ENCODE measurements at regions not wholly inside any gene's neighbourhood (a gene's known extent, or its start where the extent isn't known, plus 50 kb on each side); places are given as distances from the start of the nearest gene placed in this dataset.

DNA sequence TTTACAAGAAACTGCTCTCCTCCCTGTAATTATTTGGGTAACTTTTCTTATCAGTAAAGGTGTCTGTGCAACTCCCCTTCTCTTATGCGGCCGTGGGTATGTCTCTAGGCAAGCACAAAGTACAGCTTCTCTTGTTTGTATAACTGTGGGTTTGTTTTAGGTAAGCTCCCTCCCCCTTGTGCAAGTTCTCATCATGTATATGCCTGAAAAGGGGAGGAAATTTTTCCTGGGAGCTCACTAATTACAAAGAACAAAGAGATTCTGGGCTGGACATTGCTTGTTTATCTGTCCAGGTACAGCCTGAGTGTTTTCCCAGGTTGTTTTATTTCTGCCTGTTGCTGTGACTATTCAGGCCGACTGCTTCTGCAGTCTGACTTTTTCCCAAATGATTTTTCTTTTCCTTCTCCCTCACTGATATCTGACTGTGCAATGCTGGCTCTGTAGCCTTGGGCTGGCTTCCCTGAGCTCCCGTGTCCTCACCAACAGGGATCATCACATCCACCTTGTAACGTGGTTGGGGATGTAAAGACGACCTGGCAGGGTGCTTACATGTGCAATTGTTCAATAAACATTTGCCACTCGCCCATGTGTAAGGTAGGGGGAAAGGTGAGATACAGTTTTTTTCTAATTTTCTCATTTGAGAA is 916.5 kb downstream of the AACS start:
- DNase-seq (ENCODE audit: low spot score), result no peak
- TF ChIP-seq, protein P1, sequence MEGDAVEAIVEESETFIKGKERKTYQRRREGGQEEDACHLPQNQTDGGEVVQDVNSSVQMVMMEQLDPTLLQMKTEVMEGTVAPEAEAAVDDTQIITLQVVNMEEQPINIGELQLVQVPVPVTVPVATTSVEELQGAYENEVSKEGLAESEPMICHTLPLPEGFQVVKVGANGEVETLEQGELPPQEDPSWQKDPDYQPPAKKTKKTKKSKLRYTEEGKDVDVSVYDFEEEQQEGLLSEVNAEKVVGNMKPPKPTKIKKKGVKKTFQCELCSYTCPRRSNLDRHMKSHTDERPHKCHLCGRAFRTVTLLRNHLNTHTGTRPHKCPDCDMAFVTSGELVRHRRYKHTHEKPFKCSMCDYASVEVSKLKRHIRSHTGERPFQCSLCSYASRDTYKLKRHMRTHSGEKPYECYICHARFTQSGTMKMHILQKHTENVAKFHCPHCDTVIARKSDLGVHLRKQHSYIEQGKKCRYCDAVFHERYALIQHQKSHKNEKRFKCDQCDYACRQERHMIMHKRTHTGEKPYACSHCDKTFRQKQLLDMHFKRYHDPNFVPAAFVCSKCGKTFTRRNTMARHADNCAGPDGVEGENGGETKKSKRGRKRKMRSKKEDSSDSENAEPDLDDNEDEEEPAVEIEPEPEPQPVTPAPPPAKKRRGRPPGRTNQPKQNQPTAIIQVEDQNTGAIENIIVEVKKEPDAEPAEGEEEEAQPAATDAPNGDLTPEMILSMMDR (IDR thresholded peaks at IDR 0.05; ENCODE audit: borderline replicate concordance, control extremely low read depth, extremely low read depth, insufficient read depth, missing control alignments), result no peak
- in situ Hi-C loops (cut with MboI; ENCODE audit: low sequenced_read_pairs, unreplicated experiment), result no loop called here

DNA sequence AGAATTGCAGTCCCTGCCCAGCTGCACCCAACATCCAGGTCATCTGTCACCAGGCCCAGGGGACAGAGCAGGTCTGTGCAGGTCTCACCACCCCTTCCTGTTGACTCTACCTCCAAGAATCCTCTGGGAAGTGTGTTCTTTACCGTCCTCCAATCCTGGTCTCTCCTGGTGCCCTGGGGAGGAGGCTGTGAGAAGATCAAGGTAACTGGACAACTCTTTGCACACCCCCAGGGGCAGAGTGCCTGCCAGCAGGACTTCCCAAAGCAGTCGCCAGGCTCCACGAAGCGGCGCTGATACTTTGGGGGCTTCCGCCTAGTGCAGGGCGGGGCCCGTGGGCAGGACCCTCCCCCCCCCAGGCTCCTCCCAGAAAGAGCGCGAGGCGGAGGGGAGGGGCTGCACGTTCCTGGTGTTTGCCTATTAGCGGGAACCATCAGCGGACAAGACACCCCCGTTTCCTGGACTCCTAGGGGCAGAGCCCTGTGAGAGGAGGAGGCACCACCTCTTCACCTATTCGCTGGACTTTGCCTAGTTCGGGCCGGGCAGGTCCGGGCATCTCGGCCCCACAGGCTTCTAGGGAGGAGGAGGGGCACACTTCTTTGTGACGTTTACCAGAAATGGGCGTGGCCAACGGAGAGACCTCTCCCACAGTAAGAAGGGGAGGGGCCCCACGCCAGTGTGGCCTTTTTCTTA is 918.0 kb downstream of the AACS start:
- in situ Hi-C loops (cut with MboI; ENCODE audit: low sequenced_read_pairs, unreplicated experiment), result no loop called here
- peak; percentile 23 for DNase-seq (ENCODE audit: low spot score)

DNA sequence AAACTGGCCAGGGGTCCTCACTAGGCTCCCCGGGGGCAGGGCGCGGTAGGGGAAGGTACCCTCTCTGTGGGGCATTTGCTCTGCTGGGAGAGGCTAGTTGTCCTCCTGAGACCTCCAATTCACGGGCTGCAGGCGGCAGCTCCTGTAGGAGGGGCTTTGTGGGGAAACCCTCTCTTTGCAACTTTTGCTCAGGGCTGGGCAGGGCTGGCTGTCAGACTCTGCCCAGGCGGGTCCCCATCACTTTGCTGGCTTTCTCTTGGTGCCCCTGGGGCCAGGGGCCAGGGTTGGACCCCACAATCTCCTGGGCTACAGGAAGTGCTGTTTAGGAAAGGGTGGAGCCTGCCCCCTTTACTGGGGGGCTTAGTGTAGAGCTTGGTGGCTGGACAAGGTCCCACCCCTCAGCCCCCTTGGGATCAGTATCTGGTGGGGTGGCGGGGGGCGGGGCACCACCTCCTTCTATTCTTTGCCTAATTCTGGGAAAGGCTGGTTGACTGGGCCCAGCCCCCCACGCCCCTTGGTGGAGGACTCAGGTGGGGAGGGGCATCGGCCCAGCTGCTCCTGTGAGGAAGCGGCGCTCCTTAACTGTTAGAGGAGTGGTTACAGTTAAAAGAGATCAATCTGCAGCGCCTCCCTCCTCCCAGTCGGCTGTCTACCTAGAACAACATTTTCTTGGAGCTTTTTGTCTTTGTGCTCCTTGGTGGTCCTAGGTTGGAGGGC is 918.7 kb downstream of the AACS start:
- DNase-seq (ENCODE audit: low spot score), result peak; percentile 13
- TF ChIP-seq, protein P1 (IDR thresholded peaks at IDR 0.05; ENCODE audit: borderline replicate concordance, control extremely low read depth, extremely low read depth, insufficient read depth, missing control alignments), result no peak
- in situ Hi-C loops (cut with MboI; ENCODE audit: low sequenced_read_pairs, unreplicated experiment), result no loop called here

More for the DNA sequence above, 918.0 kb downstream of the AACS start:
- TF ChIP-seq, protein P1 (IDR thresholded peaks at IDR 0.05; ENCODE audit: borderline replicate concordance, control extremely low read depth, extremely low read depth, insufficient read depth, missing control alignments), result no peak

DNA sequence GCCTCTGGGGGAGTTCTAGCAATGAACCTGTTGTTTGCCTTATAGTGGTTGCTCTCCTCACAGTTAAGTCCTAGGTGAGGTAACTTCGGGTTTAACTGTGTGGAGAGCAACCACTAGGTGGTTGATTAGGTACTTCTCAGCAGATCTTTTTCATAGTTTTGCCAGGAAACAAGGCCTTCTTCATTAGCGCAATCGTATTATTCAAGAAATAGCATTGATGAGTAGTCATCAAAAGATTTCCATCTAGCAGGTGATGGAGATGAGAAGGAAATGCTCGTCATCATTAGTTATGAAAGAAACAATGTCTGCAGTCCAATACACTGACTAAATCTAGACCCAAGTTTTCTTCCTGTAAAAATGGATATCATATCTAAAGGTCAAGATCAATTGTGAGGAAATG is 923.3 kb downstream of the AACS start:
- in situ Hi-C loops (cut with MboI; ENCODE audit: low sequenced_read_pairs, unreplicated experiment), result no loop called here
- no peak for DNase-seq (ENCODE audit: low spot score)
- TF ChIP-seq, protein P1 (IDR thresholded peaks at IDR 0.05; ENCODE audit: borderline replicate concordance, control extremely low read depth, extremely low read depth, insufficient read depth, missing control alignments), result no peak

DNA sequence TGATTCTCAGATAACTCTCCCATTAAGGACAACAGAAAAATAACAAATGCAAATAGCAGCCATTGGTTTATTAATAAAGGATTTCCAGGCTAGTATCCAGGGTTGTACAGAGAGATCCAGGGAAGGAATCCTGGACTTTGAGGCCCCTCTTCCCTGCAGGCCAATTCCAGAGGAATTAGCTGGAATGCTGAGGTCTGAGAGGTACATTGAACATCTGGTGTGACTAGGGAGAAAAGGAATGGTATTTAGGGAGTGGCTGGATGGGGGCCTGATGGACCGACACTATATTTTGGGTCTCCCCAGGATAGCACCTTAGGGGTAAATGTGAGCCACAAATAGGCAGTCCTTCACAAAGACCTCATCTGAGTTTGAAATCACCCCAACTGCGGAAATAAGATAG is 924.5 kb downstream of the AACS start:
- TF ChIP-seq, protein P1 (IDR thresholded peaks at IDR 0.05; ENCODE audit: borderline replicate concordance, control extremely low read depth, extremely low read depth, insufficient read depth, missing control alignments), result no peak
- no peak for DNase-seq (ENCODE audit: low spot score)
- in situ Hi-C loops (cut with MboI; ENCODE audit: low sequenced_read_pairs, unreplicated experiment), result no loop called here

DNA sequence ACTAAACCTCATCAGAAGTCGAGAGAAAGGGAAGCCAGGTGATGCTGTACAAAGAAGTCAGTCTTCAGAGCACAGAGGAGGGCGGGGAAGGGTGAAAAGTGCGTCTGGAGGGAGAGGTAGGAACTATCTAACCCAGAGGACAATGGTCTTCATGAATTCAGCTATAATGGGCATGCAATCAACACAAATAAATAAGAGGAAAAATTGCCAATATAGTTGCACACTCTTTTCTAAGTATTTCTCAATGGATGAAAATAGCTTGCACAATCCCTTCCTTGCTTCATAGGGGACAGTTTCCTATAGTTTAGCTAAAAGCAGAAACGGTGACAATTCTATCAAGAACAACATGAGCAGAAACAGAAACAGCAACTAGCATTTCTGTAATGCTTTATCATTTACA is 931.2 kb downstream of the AACS start:
- in situ Hi-C loops (cut with MboI; ENCODE audit: low sequenced_read_pairs, unreplicated experiment), result no loop called here
- DNase-seq (ENCODE audit: low spot score), result no peak
- TF ChIP-seq, protein P1 (IDR thresholded peaks at IDR 0.05; ENCODE audit: borderline replicate concordance, control extremely low read depth, extremely low read depth, insufficient read depth, missing control alignments), result no peak

Measured in GM13976 (cell line).